NAMALWA (cell line): ENCODE measurements at regions not wholly inside any gene's neighbourhood (a gene's known extent, or its start where the extent isn't known, plus 50 kb on each side); places are given as distances from the start of the nearest gene placed in this dataset.

Source experiments
- DNase-seq: peaks from one replicate; pipeline ENCODE4 v3.0.0-alpha.2; 2015; ENCODE audit warnings: low spot score

DNA sequence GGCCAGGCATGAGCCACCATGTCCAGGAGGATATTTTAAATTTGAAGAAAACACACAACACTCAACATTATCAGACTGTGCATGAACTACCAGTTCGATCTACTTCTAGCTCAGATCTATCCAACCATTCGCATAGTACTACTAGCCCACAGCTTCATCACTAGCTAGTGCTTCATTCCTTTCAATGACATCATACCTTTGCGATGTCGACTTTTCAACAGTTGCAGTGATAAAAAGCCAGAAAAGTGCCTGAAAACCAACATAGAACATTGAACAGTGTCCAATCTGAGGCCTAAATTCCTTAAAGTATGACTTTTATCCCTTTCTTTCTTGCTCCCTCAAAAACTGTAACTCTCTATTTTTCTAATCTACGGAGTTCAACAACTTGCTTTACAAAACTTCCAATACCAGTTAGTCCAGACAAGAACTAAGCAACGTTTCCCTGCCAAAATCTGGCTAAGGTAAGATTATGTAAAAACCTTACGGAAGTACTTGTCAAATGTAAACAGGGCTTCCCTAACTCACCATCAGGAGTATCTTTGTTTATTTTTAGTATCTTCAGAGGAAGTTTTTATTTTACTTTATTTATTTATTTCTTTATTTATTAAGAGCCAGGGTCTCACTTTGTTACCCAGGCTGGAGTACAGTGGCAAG is 434.0 kb upstream of the JARID2 start:
- no peak for DNase-seq

DNA sequence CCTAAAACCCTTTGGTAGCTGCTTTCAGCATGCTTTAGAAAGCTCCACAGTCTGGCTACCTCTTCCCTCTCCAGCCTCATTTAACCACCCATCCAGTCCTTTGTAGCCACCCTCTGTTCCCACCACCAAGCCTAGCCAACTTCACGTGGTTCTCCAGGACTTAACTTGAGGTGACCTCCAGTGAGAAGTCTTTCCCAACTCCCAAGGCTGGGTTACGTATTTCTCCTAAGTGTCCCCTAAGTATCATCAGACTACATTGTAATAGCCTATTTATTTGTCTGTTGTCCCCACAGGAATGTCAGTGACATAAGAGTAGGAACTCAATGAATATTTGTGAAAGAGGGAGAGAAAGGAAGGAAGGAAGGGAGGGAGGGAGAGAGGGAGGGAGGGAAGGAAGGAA is 431.9 kb upstream of the JARID2 start:
- no peak for DNase-seq

DNA sequence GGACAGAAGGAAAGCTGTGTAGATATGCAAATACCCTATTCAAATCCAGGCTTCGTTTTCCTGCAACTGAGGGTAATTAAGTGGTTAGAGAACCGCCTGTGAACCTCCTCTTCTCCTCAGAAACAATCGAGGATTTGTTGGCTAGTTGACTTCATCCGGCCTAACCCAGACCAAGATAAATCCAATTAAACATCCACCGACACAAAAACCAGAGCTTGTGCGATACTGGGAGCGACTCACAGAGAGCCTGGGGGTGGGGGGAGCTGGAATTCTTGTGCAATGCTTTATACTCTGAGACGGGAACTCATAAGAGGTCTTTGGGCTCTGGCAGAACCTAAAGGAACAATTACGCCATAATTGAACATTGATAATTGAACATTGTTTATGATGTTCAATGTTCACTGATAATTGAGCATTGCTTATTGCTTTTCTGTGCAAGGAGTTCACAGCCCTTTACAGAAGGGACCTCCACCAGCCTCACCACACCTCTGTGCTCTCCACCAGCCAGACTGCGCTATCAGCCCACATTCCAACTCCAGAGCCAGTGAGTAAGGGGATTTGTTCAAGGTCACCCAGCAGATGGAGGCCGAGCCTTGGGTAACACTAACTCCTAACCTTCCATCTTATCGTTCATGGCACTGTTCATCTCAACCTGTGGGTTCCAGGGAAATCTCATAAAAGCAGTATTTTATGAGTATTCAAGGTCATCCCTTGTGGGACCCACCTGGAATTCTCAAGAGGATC is 429.6 kb upstream of the JARID2 start:
- DNase-seq: no peak

DNA sequence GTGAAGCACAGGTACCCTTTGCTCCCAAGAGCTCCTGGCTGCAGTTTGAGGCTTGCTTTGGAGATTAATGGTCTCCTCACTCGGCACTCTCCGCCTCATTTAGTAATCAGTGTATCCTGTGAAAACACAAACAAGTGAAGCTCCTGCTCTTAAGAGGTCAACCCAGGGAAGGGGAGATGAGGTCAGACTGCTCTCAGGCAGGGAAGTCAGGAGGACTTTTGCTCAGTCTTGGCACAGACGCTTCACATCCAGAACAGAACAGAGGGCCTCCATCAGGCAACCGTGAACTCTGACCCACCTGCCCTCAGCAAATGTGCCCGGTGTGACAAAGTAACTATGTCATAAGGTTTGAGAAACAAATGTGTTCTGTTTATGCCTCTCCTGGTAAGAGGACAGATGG is 428.8 kb upstream of the JARID2 start:
- no peak for DNase-seq

DNA sequence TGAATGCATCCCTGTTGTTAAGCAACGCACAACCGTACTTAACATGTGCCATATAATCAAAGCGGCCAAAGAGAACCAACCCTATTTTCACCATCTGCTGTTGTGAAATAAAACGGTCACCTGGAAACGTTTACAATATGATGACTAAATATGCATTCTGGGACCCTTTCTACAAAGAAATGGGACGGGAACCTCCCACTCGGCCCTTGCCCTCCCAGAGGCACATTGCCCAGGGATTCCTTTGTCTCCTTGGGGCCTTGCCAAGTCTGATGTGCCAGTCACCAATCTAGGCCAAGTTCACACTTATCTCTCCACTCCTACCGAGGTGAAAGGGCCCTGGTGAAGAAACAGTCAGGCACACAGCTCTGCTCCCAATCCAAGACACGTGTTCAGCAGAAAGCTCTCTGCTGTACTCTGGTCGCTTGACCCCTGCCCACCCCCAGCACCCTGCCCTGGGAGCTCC is 427.4 kb upstream of the JARID2 start:
- no peak for DNase-seq

DNA sequence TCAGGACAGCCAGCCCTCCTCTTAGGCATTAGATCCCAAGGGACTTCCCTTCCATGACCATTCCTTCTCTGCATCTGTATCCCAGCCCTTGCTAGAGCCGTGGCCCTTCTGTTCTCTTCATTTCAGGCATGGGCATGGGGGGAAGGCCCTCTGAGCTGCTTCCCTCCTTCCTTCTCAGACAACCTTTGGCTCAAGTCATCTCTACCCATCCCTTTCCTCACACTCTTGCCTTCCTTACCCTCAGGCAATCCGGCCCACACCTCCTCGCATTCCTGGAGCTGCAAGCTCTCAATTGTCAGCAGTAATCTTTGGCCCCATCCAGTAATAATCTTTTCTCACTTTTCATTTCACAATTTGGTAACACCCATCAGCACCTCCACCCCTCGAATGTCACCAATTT is 426.9 kb upstream of the JARID2 start:
- no peak for DNase-seq

DNA sequence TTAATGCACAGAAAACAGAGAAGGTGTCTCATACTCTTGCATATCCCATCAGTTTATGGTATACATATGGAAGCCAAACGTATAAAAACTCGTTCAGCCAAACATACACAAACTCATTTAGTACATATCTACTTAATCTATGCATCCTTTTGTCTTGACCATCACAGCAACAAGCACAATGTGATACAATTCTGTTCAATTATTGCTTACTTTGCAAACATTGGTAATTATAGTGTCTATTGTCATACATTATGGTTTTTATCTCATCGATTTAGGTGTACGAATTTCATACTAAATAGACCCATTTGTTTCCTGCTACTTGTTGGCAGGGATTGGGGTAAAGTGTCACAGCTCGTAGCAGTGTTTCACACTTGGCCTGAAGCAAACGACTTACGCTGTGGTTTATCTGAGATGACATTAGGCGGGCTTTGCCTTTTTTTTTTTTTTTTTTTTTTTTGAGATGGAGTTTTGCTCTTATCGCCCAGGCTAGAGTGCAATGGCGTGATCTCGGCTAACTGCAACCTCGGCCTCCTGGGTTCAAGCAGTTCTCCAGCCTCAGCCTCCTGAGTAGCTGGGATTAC is 425.9 kb upstream of the JARID2 start:
- no peak for DNase-seq

DNA sequence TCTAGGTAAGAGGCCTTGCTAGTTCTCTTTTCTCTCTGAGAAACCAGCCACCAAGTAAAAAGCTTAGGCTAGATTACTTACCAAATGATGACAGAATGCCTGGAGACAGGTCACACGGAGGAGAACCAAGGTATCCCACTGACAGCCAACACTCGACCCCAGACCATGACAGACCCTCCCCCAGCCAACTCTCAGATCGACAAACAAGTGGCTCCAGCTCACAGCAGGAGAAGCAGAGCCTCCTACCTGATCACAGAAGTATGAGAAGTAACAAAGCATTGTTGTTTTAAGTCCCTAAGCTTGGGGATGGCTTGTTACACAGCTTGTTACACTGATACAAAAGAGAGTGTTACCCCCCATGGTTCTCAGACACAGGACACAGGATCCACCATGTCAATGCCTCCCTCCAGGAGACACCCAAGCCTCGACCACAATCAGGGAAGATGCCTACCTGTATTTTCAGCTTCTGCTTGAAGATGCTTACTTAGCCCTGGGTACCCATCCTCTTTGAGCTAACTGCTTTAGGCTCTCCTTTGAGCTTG is 423.8 kb upstream of the JARID2 start:
- no peak for DNase-seq

DNA sequence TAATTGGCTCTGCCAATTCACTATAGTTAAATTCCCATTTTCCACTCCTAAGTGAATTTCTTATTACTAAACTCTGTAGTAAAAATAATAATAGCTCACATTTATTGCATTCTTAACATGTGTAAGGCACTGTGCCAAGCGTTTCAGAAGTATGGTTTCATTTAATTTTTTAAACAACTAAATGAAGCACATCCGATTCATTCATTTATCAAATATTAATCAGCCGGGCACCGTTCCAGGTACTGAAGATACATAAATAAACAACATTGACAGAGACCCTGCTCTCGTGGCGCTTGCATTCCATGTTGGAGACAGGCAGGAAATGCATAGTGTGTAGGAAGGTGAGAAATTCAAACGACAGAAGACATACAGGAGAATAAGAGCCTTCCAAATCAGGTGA is 423.2 kb upstream of the JARID2 start:
- DNase-seq: no peak

DNA sequence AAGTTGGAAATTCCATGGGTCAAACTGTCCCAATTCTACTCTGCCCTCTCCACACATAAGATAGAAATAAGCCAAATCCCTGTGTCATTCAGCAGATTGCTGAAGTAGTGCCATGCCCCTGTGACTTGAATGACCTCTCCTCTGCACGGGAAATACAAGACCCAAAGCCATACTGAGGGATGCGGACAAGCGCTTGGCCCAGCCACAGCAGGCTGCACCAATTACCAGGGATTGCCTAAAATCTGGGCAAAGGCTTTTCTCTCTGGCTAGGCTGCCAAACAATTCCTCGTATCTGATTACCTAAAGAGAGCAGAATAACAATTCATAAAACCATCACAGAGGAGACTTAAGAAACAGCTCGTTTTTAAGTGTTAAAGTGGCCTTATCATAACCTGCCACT is 421.8 kb upstream of the JARID2 start:
- no peak for DNase-seq

DNA sequence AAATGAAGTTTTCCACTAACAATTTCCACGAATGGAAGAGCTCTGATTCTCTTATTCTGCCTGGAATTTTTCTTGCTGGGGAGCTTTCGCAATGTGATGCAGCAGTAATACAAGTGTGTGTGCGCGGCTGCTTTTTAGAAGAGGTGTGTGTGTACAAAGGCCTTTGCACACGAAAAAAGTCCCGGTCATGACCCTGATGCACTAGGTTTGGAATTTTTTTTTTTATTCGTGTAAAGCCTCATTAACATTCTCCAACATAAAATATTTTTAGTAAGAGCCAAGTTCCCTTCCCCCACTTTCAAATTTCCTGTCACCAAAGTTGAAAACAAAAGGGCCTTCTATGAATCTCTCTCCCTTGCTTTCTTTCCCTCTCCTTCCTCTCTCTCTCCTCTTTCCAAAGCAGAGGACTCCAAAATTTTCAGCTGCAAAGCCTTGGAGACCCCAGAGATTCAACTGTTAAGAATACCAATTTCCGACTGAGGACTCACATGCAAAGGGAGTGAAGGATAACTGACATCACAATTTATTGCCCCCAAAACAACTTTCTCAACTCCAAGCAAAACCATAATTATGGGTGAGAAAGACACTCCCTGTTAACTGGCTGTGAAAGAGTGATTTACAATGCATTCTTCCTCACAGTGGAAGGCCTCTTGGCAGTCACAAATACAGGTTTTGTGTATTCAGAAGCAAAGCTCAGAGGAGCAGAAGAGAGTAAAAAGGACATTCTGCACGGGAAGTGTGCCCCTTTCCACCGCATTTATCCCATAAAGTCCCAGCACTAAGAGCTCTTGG is 421.2 kb upstream of the JARID2 start:
- DNase-seq: no peak

DNA sequence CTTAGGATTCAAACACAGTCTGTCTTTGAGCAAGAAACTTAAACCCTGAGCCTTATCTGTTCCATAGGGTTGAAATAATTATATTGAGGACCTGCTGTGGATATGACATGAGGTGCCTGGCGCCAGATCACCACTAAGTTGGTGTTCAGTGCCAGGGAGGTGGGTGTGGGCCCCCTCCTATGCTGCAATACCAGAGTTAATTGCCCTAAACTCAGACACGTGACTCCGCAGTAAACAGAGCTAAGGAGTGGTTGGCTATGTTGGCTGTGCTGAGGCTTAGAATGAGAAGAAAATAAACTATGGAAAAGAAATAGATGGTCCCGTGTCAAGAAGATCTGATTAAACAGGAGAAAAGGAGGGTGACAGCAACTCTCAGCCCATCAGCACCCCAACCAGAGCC is 419.4 kb upstream of the JARID2 start:
- DNase-seq: no peak

DNA sequence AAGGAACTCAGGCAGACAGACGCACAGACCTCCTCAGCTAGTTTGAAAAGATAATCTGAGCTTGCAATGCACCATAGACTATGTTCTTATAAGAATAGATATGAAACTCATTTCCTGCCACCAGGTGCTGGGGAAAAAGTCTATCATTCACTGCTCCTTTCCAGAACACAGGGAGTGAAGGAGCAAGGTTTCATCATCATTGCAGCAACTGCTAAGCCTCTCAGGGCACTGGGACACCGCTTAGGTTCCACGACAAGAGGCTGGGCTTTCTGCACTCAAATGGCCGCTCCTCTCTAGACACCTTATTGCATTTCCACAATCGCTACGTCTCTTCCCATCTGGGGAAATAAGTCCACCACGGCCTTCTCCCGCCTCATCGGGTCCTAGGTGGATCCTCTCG is 418.5 kb upstream of the JARID2 start:
- no peak for DNase-seq

DNA sequence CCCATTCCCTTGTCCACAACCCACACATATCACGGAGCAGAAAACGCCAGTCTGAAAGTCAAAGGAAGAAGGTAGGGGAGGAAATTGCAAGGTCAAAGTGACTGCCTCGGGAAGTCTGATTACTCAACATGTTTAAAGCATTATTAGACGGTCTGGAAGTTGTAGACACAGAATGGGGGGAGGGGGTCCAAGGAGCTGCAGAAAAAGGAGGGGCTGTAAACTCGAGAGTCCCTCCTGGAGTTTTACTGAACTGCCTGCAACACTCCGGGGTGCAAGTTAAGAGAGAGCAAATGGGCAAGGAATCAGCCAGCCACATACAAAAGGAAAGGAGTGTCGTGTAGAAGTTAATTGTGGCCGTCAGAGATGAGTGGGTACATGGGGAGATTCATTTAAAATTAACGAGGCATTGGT is 417.7 kb upstream of the JARID2 start:
- no peak for DNase-seq

DNA sequence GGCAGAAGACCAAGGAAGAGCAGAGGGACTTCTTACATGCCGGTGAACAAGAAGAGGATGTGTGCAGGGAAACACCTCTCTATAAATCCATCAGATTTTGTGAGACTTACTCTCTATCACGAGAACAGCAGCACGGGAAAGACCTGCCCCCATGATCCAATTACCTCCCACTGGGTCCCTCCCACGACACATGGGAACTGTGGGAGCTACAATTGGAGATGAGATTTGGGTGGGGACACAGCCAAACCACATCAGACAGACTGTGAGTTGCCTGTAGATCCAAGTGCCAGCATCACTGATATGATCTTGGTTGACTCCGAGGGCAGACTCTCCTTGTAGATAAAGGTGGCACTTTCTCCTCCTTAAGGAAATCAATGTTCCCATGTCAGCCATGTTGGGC is 414.8 kb upstream of the JARID2 start:
- DNase-seq: no peak

DNA sequence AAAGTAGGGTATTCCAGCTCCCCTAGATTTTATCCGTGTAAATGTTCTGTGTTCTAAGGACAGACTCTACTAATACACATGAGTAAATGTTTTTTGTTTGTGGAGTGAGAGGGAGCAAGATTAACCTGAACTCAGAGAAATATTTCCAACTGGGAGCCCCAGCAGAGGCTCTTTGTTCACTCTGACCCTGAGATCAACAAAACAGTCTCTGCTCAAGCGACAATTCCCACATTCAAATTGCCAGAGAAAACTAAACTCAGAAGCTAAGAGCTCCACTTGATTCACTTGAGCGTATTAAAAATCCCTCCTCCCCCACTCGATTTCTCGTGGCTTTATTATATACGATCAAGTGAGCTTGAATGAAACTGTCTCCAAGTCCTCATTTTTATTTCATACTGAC is 413.9 kb upstream of the JARID2 start:
- no peak for DNase-seq

DNA sequence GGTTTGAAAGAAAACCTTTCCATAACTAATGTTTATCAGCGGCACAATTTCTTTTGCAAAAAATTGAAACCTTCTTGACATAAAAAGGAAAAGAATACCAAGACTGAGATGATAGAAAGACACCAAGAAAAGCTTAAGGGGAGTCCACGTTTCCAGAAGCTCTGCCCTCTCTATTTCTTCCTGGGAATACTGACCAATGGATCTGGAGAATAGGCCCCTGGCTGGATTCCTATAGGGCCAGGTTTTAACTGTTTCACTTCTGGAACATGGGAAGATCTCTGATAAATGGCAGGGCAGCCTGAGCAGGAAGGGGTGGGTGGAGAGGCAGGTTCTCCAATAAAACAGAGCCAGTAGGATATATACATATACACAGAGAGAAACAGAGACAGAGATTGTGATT is 413.4 kb upstream of the JARID2 start:
- DNase-seq: no peak

DNA sequence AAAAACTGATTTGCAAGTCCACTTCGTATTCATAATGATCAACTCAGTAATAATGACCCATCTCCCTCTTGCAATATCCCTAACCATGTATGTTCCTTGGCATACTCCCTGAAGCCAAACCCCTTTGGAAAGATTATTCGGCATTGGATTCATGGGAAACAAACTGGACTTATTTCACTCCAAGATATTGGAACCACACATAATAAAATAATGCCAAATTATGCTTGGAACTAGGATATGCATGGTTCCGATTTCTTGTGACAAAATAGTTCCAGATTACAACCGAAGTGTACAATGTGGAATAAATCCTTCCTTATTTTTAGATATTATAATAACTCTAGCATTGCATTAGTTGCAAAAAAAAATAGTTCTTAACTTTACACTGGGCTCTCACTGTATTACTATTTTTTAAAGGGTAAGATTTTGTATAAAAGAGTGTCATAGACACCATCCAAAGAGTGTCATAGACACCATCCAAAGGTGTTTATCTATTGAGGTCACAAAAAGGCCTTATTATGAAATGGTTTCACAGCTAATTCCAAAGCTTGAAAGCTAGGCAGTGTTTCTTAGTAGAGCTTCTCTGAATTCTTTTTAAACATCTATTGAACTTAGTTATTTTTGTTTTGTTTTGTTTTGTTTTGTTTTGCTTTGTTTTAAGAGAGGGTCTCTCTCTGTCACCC is 410.9 kb upstream of the JARID2 start:
- no peak for DNase-seq

DNA sequence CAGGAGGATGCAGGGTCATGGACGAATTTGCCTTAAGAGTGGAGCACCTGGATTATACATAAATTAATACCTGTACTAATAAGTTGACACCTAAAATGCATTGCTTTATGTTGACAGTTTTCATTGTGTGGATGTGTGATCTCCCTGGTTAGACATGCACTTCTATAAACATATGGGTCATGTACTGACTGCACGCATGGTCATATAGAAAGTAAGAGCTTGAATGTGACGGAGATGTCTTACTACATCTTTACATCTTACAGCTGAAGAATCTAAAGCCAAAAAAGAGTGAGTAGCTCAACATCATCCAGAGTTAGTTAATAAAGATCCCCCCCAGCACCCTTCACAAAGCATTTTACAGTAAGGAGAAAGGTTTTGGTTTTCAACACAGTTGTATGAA is 408.4 kb upstream of the JARID2 start:
- no peak for DNase-seq

DNA sequence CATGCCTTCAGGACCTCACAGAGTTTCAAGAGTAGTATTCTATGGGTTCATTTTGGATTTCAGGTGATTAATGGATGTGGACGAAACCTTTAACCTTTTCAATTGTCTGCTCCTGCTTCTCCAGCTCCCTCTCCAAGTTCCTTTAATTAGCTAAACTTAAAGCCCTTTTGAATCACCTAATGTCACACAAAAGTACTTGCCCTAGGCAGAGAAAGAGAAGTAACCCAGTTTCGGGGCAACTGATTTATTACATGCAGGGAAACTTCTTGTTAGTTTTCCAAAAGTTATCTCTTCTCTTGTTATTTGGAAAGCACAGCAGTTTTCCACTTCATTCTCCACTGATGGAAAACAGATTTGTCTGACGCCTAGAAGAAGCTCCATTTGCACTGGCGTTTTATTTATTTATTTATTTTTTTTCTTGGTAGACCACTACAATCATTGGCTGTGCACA is 407.7 kb upstream of the JARID2 start:
- DNase-seq: no peak

DNA sequence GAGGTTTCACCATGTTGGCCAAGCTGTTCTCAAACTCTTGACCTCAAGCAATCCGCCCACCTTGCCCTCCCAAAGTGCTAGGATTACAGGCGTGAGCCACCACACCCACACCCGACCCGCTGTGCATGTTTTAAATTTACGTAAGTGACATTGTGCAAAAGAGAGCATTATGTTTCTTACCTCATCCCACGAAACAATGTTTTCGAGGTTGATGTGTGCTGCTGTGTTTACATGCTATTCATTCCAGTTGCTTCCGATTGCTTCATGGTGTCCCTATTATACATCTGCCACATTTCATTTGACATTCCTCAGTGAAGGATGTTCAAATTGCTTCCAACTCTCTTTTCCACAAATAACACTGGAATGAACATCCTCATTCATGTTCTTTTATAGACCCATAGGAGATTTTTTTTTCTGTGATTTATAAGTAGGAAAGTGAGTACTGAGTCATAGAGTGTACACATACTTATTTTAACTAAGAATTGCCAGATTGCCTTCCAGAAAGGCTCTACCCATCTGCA is 403.9 kb upstream of the JARID2 start:
- DNase-seq: no peak

DNA sequence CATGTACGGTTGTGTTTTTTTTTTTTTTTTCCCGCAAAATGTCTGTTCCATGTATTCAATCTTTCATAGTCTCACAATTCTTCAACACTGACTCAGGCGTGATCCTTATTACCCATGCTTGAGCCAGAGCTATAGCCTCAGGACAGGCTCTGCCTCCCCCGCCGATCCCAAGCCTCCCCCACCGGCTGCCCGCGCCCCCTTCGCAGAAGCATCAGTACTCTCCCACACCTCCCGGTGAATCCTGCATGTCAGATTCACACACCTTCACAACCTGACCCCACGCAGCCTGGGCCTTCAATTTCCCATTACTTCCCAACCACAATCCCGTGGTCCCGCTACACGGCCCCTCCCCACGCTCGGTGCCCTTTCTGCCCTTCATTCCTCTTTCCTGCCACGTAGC is 401.5 kb upstream of the JARID2 start:
- DNase-seq: no peak
